ENCODE measurements at regions not wholly inside any gene's neighbourhood (a gene's known extent, or its start where the extent isn't known, plus 50 kb on each side); places are given as distances from the start of the nearest gene placed in this dataset.

GRCh38 chr11:27912916-27913315, 195.0 kb downstream of the KIF18A start (continued):
- TF ChIP-seq, protein P1, sequence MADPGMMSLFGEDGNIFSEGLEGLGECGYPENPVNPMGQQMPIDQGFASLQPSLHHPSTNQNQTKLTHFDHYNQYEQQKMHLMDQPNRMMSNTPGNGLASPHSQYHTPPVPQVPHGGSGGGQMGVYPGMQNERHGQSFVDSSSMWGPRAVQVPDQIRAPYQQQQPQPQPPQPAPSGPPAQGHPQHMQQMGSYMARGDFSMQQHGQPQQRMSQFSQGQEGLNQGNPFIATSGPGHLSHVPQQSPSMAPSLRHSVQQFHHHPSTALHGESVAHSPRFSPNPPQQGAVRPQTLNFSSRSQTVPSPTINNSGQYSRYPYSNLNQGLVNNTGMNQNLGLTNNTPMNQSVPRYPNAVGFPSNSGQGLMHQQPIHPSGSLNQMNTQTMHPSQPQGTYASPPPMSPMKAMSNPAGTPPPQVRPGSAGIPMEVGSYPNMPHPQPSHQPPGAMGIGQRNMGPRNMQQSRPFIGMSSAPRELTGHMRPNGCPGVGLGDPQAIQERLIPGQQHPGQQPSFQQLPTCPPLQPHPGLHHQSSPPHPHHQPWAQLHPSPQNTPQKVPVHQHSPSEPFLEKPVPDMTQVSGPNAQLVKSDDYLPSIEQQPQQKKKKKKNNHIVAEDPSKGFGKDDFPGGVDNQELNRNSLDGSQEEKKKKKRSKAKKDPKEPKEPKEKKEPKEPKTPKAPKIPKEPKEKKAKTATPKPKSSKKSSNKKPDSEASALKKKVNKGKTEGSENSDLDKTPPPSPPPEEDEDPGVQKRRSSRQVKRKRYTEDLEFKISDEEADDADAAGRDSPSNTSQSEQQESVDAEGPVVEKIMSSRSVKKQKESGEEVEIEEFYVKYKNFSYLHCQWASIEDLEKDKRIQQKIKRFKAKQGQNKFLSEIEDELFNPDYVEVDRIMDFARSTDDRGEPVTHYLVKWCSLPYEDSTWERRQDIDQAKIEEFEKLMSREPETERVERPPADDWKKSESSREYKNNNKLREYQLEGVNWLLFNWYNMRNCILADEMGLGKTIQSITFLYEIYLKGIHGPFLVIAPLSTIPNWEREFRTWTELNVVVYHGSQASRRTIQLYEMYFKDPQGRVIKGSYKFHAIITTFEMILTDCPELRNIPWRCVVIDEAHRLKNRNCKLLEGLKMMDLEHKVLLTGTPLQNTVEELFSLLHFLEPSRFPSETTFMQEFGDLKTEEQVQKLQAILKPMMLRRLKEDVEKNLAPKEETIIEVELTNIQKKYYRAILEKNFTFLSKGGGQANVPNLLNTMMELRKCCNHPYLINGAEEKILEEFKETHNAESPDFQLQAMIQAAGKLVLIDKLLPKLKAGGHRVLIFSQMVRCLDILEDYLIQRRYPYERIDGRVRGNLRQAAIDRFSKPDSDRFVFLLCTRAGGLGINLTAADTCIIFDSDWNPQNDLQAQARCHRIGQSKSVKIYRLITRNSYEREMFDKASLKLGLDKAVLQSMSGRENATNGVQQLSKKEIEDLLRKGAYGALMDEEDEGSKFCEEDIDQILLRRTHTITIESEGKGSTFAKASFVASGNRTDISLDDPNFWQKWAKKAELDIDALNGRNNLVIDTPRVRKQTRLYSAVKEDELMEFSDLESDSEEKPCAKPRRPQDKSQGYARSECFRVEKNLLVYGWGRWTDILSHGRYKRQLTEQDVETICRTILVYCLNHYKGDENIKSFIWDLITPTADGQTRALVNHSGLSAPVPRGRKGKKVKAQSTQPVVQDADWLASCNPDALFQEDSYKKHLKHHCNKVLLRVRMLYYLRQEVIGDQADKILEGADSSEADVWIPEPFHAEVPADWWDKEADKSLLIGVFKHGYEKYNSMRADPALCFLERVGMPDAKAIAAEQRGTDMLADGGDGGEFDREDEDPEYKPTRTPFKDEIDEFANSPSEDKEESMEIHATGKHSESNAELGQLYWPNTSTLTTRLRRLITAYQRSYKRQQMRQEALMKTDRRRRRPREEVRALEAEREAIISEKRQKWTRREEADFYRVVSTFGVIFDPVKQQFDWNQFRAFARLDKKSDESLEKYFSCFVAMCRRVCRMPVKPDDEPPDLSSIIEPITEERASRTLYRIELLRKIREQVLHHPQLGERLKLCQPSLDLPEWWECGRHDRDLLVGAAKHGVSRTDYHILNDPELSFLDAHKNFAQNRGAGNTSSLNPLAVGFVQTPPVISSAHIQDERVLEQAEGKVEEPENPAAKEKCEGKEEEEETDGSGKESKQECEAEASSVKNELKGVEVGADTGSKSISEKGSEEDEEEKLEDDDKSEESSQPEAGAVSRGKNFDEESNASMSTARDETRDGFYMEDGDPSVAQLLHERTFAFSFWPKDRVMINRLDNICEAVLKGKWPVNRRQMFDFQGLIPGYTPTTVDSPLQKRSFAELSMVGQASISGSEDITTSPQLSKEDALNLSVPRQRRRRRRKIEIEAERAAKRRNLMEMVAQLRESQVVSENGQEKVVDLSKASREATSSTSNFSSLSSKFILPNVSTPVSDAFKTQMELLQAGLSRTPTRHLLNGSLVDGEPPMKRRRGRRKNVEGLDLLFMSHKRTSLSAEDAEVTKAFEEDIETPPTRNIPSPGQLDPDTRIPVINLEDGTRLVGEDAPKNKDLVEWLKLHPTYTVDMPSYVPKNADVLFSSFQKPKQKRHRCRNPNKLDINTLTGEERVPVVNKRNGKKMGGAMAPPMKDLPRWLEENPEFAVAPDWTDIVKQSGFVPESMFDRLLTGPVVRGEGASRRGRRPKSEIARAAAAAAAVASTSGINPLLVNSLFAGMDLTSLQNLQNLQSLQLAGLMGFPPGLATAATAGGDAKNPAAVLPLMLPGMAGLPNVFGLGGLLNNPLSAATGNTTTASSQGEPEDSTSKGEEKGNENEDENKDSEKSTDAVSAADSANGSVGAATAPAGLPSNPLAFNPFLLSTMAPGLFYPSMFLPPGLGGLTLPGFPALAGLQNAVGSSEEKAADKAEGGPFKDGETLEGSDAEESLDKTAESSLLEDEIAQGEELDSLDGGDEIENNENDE (IDR thresholded peaks at IDR 0.05; ENCODE audit: insufficient replicate concordance, low read length): no peak
- TF ChIP-seq RXRA (IDR thresholded peaks at IDR 0.05; ENCODE audit: insufficient read depth, low read depth, low read length): no peak
- no peak for TF ChIP-seq SRF (IDR thresholded peaks at IDR 0.05; ENCODE audit: low read depth, low read length)
